ENCODE measurements at regions not wholly inside any gene's neighbourhood (a gene's known extent, or its start where the extent isn't known, plus 50 kb on each side); places are given as distances from the start of the nearest gene placed in this dataset.
"Not testable (repeated sequence)": the region's sequence is repeated elsewhere in the genome, so short reads cannot be mapped to it uniquely, and the experiment has no call there.

DNA sequence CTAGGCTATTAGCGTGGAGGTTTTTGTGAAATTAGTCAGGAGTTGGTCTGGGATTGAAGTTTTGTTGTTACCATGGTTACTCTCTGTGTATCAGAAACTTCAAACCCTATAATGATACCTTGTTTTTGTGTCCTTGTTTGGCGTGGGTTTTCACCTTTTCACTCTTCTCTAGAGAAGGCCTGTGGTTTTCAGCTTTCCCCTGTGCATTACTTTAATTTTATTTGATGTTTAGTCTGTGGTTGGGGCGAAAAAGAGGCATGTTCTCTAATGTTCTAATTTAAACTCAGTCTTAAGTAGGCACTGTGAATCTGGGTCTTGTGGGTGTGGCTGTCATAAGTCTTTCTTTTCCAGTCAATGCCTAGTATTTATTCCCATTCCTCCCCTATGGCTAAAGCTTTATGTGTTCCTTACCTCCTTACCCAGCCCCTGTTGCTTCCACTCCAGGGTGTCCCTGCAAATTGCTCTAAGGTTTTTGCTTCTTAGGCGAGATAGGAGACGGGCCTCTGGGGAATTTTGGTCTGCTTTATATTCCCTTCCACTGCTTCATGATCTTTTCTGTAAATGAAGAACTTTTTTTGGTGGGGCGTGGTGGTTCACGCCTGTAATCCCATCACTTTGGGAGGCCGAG, 125.1 kb upstream of the XIST start:
- TF ChIP-seq CTCF (IDR thresholded peaks at IDR 0.05; ENCODE audit: insufficient read depth, low read length, severe bottlenecking) = no peak
- DNase-seq (ENCODE audit: low read depth) (no peak), FAIRE-seq (no peak)

GRCh38 chrX:73967461-73967860, 114.9 kb upstream of the XIST start:
- H3K4me3 ChIP-seq (ENCODE audit: low read depth, low read length); H3K36me3 ChIP-seq (ENCODE audit: control insufficient read depth, insufficient read depth, low read length); DNase-seq (ENCODE audit: low read depth); H3K27me3 ChIP-seq (ENCODE audit: control insufficient read depth, insufficient read depth, low read length): not testable (repeated sequence)
- FAIRE-seq = peak; percentile 23

More for the DNA sequence above, 125.1 kb upstream of the XIST start:
- Histone ChIP-seq H3K36me3 (ENCODE audit: control insufficient read depth, insufficient read depth, low read length) (no peaks in the 10 kb centered on the region), H3K27me3 (ENCODE audit: control insufficient read depth, insufficient read depth, low read length) (no peaks in the 10 kb centered on the region), H3K4me3 (ENCODE audit: low read depth, low read length) (no peak overlapping the region)

GRCh38 chrX:73965833-73966232, 113.3 kb upstream of the XIST start:
- no peak for TF ChIP-seq CTCF (IDR thresholded peaks at IDR 0.05; ENCODE audit: insufficient read depth, low read length, severe bottlenecking)
- FAIRE-seq = no peak
- no peak for DNase-seq (ENCODE audit: low read depth)

GRCh38 chrX:73964579-73964978, 112.1 kb upstream of the XIST start:
- no peak for TF ChIP-seq CTCF (IDR thresholded peaks at IDR 0.05; ENCODE audit: insufficient read depth, low read length, severe bottlenecking)
- FAIRE-seq (no peak), DNase-seq (ENCODE audit: low read depth) (no peak)
- Histone ChIP-seq H3K4me3 (ENCODE audit: low read depth, low read length) (no peak overlapping the region), H3K36me3 (ENCODE audit: control insufficient read depth, insufficient read depth, low read length) (no peaks in the 10 kb centered on the region), H3K27me3 (ENCODE audit: control insufficient read depth, insufficient read depth, low read length) (no peaks in the 10 kb centered on the region)

More at GRCh38 chrX:73965833-73966232, 113.3 kb upstream of the XIST start:
- Histone ChIP-seq H3K27me3 (ENCODE audit: control insufficient read depth, insufficient read depth, low read length) (no peaks in the 10 kb centered on the region), H3K4me3 (ENCODE audit: low read depth, low read length) (no peak overlapping the region), H3K36me3 (ENCODE audit: control insufficient read depth, insufficient read depth, low read length) (no peaks in the 10 kb centered on the region)

DNA sequence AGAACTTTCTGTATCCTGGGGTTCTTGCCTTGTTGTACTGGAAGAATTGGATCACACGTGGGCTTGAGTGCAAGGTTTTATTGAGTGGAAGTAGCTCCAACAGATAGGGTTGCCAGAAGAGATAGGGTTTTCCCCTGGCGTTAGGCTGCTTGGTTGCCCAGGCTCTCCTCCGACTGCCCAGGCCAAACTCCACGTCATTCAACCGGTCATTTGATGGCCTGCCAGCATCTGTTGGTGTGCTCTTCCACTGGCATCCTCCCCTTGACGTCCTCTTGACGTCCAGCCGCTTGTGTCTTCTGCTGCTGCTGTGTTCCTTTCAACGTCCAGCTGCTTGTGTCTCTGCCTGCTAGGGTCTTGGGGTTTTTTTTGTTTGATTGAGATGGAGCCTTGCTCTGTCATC, 111.2 kb upstream of the XIST start:
- FAIRE-seq = peak; percentile 36
- Histone ChIP-seq H3K4me3 (ENCODE audit: low read depth, low read length) (no peak overlapping the region), H3K27me3 (ENCODE audit: control insufficient read depth, insufficient read depth, low read length) (no peaks in the 10 kb centered on the region), H3K36me3 (ENCODE audit: control insufficient read depth, insufficient read depth, low read length) (no peaks in the 10 kb centered on the region)
- no peak for TF ChIP-seq CTCF (IDR thresholded peaks at IDR 0.05; ENCODE audit: insufficient read depth, low read length, severe bottlenecking)
- DNase-seq (ENCODE audit: low read depth) = no peak

DNA sequence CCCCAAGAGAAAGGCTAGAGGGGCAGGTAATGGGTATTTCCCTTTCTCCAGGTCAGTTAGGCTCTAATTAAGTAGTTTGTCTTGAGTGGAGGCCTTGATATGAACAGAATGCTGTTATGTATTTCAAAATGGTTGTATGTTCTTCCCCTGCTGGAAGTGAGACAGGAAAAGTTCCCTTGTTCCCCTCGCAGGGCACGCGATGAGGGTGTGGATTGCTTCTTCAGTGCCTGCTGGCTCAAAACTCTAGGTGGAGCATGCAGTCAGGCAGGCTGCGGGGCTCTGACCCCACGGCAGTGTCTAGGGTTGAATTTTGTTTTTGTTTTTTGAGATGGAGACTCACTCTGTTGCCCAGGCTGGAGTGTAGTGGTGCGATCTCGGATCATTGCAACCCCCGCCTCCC, 110.4 kb upstream of the XIST start:
- TF ChIP-seq CTCF (IDR thresholded peaks at IDR 0.05; ENCODE audit: insufficient read depth, low read length, severe bottlenecking) = no peak
- FAIRE-seq = no peak

DNA sequence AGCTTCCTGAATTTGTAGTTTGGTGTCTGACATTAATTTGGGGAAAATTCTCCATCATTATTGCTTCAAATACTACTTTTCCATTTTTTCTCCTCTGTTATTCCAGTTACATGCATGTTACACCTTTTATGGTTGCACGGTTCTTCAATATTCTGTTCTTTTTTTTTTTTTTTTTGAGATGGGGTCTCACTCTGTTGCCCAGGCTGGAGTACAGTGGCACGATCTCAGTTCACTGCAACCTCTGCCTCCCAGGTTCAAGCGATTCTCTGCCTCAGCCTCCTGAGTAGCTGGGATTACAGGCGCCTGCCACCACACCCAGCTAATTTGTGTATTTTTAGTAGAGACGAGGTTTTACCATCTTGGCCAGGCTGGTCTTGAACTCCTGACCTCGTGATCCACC, 109.4 kb upstream of the XIST start:
- not testable (repeated sequence) for H3K27me3 ChIP-seq (ENCODE audit: control insufficient read depth, insufficient read depth, low read length); DNase-seq (ENCODE audit: low read depth); FAIRE-seq; H3K36me3 ChIP-seq (ENCODE audit: control insufficient read depth, insufficient read depth, low read length); H3K4me3 ChIP-seq (ENCODE audit: low read depth, low read length)

More for the DNA sequence above, 110.4 kb upstream of the XIST start:
- Histone ChIP-seq H3K36me3 (ENCODE audit: control insufficient read depth, insufficient read depth, low read length) (no peaks in the 10 kb centered on the region), H3K4me3 (ENCODE audit: low read depth, low read length) (no peak overlapping the region), H3K27me3 (ENCODE audit: control insufficient read depth, insufficient read depth, low read length) (no peaks in the 10 kb centered on the region)
- DNase-seq (ENCODE audit: low read depth) = no peak
